ENCODE measurements at regions not wholly inside any gene's neighbourhood (a gene's known extent, or its start where the extent isn't known, plus 50 kb on each side); places are given as distances from the start of the nearest gene placed in this dataset.

DNA sequence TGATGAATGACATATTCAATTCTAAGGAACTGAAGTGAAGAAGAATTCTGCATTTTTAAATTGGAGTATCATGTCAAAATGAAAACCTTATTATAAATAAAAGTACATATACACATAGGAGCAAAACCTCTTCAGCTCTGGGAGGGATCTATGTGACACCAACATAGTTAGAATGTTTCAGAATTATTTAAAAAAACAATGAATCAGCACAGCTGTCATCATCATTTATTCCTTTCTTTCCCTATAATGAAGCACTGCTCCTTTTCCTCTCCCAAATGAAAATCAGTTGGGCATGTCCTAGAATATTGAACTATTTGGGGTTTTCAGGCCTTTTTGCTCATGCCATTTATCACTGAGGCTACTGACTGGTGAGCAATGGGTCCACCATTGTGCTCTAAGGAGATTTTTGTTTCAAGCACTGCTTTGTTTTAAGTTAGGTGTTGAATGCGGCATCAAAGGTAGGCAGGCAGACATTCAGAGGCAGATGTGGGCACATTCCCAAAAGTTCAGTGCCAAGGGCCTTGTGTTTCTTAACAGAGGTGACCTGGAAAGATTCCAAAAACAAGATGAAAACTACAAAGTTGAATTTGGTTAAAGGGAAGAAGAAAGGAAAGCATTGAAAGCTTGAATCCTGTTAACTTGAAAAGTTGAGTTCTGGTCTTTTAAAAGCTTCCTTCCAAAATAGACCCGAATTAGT, 126.4 kb upstream of the ADAMTSL1 start:
- Histone ChIP-seq H3K27ac (ENCODE audit: low read depth, low read length) (no peak overlapping the region), H3K4me3 (ENCODE audit: insufficient read depth, low read length, poor library complexity, severe bottlenecking) (no peak overlapping the region), H3K4me2 (ENCODE audit: low read depth, low read length, poor library complexity, severe bottlenecking) (no peak overlapping the region), H3K36me3 (ENCODE audit: low read length) (no peaks in the 10 kb centered on the region), H3K9ac (ENCODE audit: low read length) (no peak overlapping the region), H4K20me1 (ENCODE audit: low read depth, low read length) (no peaks in the 10 kb centered on the region), H3K27me3 (ENCODE audit: low read length) (peaks cover 3% of the 10 kb centered on the region; the same call in 1 of the 2 replicates), H3K9me2 (replicated peaks; ENCODE audit: insufficient read depth, low read length) (no peaks in the 10 kb centered on the region), H3F3A (ENCODE audit: insufficient read depth) (no peaks in the 10 kb centered on the region), H3K79me2 (ENCODE audit: insufficient read depth, low read length) (no peaks in the 10 kb centered on the region), H3K9me3 (ENCODE audit: insufficient read depth, low read length) (no peaks in the 10 kb centered on the region), H2AFZ (ENCODE audit: low read depth, low read length, severe bottlenecking) (no peak overlapping the region)
- TF ChIP-seq EZH2phosphoT487 (conservative IDR thresholded peaks at IDR 0.05; ENCODE audit: low read length) = no peak
- TF ChIP-seq, protein P1, sequence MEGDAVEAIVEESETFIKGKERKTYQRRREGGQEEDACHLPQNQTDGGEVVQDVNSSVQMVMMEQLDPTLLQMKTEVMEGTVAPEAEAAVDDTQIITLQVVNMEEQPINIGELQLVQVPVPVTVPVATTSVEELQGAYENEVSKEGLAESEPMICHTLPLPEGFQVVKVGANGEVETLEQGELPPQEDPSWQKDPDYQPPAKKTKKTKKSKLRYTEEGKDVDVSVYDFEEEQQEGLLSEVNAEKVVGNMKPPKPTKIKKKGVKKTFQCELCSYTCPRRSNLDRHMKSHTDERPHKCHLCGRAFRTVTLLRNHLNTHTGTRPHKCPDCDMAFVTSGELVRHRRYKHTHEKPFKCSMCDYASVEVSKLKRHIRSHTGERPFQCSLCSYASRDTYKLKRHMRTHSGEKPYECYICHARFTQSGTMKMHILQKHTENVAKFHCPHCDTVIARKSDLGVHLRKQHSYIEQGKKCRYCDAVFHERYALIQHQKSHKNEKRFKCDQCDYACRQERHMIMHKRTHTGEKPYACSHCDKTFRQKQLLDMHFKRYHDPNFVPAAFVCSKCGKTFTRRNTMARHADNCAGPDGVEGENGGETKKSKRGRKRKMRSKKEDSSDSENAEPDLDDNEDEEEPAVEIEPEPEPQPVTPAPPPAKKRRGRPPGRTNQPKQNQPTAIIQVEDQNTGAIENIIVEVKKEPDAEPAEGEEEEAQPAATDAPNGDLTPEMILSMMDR (IDR thresholded peaks at IDR 0.05; ENCODE audit: insufficient read depth, low read length, poor library complexity, severe bottlenecking) = no peak

DNA sequence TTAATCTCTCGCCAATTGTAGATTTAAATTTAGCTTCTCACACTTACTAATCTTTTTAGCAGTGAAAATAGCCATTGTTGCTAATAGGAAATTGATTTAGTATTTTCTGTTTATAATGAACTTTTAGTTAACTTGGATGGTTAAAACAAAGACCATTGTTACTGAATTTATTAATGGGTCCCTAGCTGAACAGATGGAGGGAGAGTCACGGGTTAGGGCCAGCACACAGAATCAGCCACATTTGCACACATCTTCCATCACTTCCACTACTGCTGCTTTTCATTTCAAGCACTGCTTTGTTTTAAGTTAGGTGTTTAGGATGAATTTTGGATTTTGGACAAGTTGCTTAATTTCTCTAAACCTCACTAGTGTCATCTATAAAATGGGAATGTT, 125.9 kb upstream of the ADAMTSL1 start:
- no peak overlapping the region for H3K27ac ChIP-seq (ENCODE audit: low read depth, low read length)
- H3K36me3 ChIP-seq (ENCODE audit: low read length) = no peaks in the 10 kb centered on the region
- no peak overlapping the region for H3K4me3 ChIP-seq (ENCODE audit: insufficient read depth, low read length, poor library complexity, severe bottlenecking)
- no peaks in the 10 kb centered on the region for H3K79me2 ChIP-seq (ENCODE audit: insufficient read depth, low read length)
- TF ChIP-seq EZH2phosphoT487 (conservative IDR thresholded peaks at IDR 0.05; ENCODE audit: low read length) = no peak
- TF ChIP-seq, protein P1 (IDR thresholded peaks at IDR 0.05; ENCODE audit: insufficient read depth, low read length, poor library complexity, severe bottlenecking) = no peak
- peaks cover 3% of the 10 kb centered on the region; the same call in 1 of the 2 replicates for H3K27me3 ChIP-seq (ENCODE audit: low read length)
- no peaks in the 10 kb centered on the region for H3F3A ChIP-seq (ENCODE audit: insufficient read depth)
- no peaks in the 10 kb centered on the region for H4K20me1 ChIP-seq (ENCODE audit: low read depth, low read length)
- H3K4me2 ChIP-seq (ENCODE audit: low read depth, low read length, poor library complexity, severe bottlenecking) = no peak overlapping the region
- H3K9me3 ChIP-seq (ENCODE audit: insufficient read depth, low read length) = no peaks in the 10 kb centered on the region
- H3K9me2 ChIP-seq (replicated peaks; ENCODE audit: insufficient read depth, low read length) = no peaks in the 10 kb centered on the region
- H3K9ac ChIP-seq (ENCODE audit: low read length) = no peak overlapping the region
- H2AFZ ChIP-seq (ENCODE audit: low read depth, low read length, severe bottlenecking) = no peak overlapping the region

DNA sequence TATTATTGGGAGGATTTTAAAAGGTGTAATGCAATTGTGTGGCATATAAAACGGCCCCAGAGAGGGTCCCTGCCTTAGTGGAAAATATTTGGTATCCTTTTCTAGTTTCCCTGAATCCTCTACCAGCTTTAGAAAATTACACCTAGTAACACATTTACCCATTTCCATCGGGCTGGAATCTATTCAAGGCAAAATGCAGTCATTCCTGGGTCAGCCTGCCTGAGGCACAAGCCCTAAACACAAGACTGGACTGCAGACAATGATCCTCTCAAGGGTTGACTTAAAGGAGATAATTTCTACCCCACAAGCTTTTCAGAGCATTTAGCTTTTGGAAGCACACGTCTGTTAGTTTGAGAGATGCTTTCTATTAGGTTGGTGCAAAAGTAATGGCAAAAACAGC, 124.4 kb upstream of the ADAMTSL1 start:
- H3K9me3 ChIP-seq (ENCODE audit: insufficient read depth, low read length) = no peaks in the 10 kb centered on the region
- H3F3A ChIP-seq (ENCODE audit: insufficient read depth) = no peaks in the 10 kb centered on the region
- H2AFZ ChIP-seq (ENCODE audit: low read depth, low read length, severe bottlenecking) = no peak overlapping the region
- H3K9me2 ChIP-seq (replicated peaks; ENCODE audit: insufficient read depth, low read length) = no peaks in the 10 kb centered on the region
- no peaks in the 10 kb centered on the region for H3K36me3 ChIP-seq (ENCODE audit: low read length)
- TF ChIP-seq, protein P1 (IDR thresholded peaks at IDR 0.05; ENCODE audit: insufficient read depth, low read length, poor library complexity, severe bottlenecking) = no peak
- no peak for TF ChIP-seq EZH2phosphoT487 (conservative IDR thresholded peaks at IDR 0.05; ENCODE audit: low read length)
- no peaks in the 10 kb centered on the region for H4K20me1 ChIP-seq (ENCODE audit: low read depth, low read length)
- no peak overlapping the region for H3K9ac ChIP-seq (ENCODE audit: low read length)
- H3K4me2 ChIP-seq (ENCODE audit: low read depth, low read length, poor library complexity, severe bottlenecking) = no peak overlapping the region
- H3K27ac ChIP-seq (ENCODE audit: low read depth, low read length) = no peak overlapping the region
- H3K27me3 ChIP-seq (ENCODE audit: low read length) = peaks cover 3% of the 10 kb centered on the region; the same call in 1 of the 2 replicates
- no peaks in the 10 kb centered on the region for H3K79me2 ChIP-seq (ENCODE audit: insufficient read depth, low read length)
- H3K4me3 ChIP-seq (ENCODE audit: insufficient read depth, low read length, poor library complexity, severe bottlenecking) = no peak overlapping the region

All from SU-DHL-6 (cell line).